Astrocyte (in vitro differentiated cells and primary cell): ENCODE measurements at regions not wholly inside any gene's neighbourhood (a gene's known extent, or its start where the extent isn't known, plus 50 kb on each side); places are given as distances from the start of the nearest gene placed in this dataset.

Experiments
- DNase-seq: peaks from one replicate; pipeline ENCODE4 v3.0.0-alpha.2; 2010; ENCODE audit warnings: low read depth
- FAIRE-seq: peaks from 2 replicates; lab custom pipeline; 2011; peaks lifted over from hg19 to GRCh38; lab: Jason Lieb, UNC
- H2AFZ ChIP-seq: 2 replicates; pipeline ENCODE4 v1.6.0; 2012; ENCODE audit warnings: low read depth, low read length, inconsistent platforms
- H3K27ac ChIP-seq: 2 replicates; pipeline ENCODE4 v1.5.1; 2011; ENCODE audit warnings: low read depth, low read length, inconsistent platforms
- H3K27me3 ChIP-seq: 2 replicates; pipeline ENCODE4 v1.6.0; 2011; ENCODE audit warnings: low read length, inconsistent platforms; ENCODE audit not compliant: insufficient read depth
- H3K36me3 ChIP-seq: 2 replicates; pipeline ENCODE4 v1.5.1; 2011; ENCODE audit warnings: low read length, inconsistent platforms; ENCODE audit not compliant: insufficient read depth
- H3K4me1 ChIP-seq: 2 replicates; pipeline ENCODE4 v1.5.1; 2011; ENCODE audit warnings: low read length, inconsistent platforms; ENCODE audit not compliant: insufficient read depth
- H3K4me2 ChIP-seq: 2 replicates; pipeline ENCODE4 v1.6.0; 2012; ENCODE audit warnings: low read length, inconsistent platforms
- H3K4me3 ChIP-seq: 2 replicates; pipeline ENCODE4 v1.5.1; 2011; ENCODE audit warnings: low read depth, mild to moderate bottlenecking, low read length, inconsistent platforms; ENCODE audit not compliant: insufficient read depth
- H3K79me2 ChIP-seq: 2 replicates; pipeline ENCODE4 v1.6.0; 2012; ENCODE audit warnings: mild to moderate bottlenecking, low read length, inconsistent platforms; ENCODE audit not compliant: insufficient read depth
- H3K9ac ChIP-seq: 2 replicates; pipeline ENCODE4 v1.6.0; 2012; ENCODE audit warnings: mild to moderate bottlenecking, low read length, inconsistent platforms
- H3K9me3 ChIP-seq: 2 replicates; pipeline ENCODE4 v1.5.1; 2012; ENCODE audit warnings: low read depth, mild to moderate bottlenecking, low read length, inconsistent platforms; ENCODE audit not compliant: insufficient read depth
- H4K20me1 ChIP-seq: 2 replicates; pipeline ENCODE4 v1.6.0; 2012; ENCODE audit warnings: low read length, inconsistent platforms; ENCODE audit not compliant: insufficient read depth
- H3K27ac Mint-ChIP-seq: one replicate; pipeline ENCODE4 v1.8.0; 2021; ENCODE audit warnings: mild to moderate bottlenecking, mixed read lengths; ENCODE audit not compliant: unreplicated experiment
- H3K27me3 Mint-ChIP-seq: one replicate; pipeline ENCODE4 v1.8.0; 2021; ENCODE audit warnings: low read depth, mixed read lengths; ENCODE audit not compliant: unreplicated experiment
- H3K36me3 Mint-ChIP-seq: one replicate; pipeline ENCODE4 v1.8.0; 2021; ENCODE audit warnings: low read depth, mixed read lengths; ENCODE audit not compliant: unreplicated experiment
- H3K4me1 Mint-ChIP-seq: one replicate; pipeline ENCODE4 v1.8.0; 2021; ENCODE audit warnings: low read depth, mixed read lengths; ENCODE audit not compliant: unreplicated experiment
- H3K4me3 Mint-ChIP-seq: one replicate; pipeline ENCODE4 v1.8.0; 2021; ENCODE audit warnings: mild to moderate bottlenecking, moderate library complexity, mixed read lengths; ENCODE audit not compliant: unreplicated experiment
- H3K9me3 Mint-ChIP-seq: one replicate; pipeline ENCODE4 v1.8.0; 2021; ENCODE audit warnings: mild to moderate bottlenecking, mixed read lengths; ENCODE audit not compliant: unreplicated experiment
- EZH2 ChIP-seq: IDR thresholded peaks from 2 replicates; pipeline ENCODE4 v1.6.1; 2012; ENCODE audit warnings: mild to moderate bottlenecking, low read length, inconsistent platforms; ENCODE audit not compliant: insufficient read depth
- TF ChIP-seq, protein P1 (sequence below): IDR thresholded peaks from 2 replicates; pipeline ENCODE4 v1.5.1; 2011; ENCODE audit warnings: low read depth, mild to moderate bottlenecking, inconsistent platforms, low read length, moderate library complexity; ENCODE audit not compliant: insufficient read depth

DNA sequence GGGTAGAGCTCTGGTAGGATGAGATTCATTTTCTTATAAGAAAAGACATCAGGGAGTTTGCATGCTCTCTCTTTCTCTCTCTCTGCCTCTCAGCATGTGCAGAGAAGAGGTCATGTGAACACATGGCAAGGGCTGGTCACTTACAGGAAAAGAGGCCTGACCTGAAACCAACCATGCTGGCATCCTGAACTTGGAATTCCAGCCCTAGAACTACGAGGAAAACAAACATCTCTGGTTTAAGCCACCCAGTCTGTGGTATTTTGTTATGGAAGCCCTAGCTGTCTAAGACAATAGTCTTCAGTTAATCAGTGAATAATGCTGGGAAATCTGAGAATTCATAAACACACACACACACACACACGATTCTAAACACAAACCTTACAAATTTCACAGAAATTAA, 1104.2 kb upstream of the LRRN3 start:
- no peaks in the 10 kb centered on the region for H3K9me3 ChIP-seq
- peaks cover 4% of the 10 kb centered on the region for H3K9me3 Mint-ChIP-seq
- no peak overlapping the region for H3K4me3 Mint-ChIP-seq
- H3K9ac ChIP-seq: no peak overlapping the region
- H3K27ac ChIP-seq: no peak overlapping the region
- H3K27ac Mint-ChIP-seq: no peak overlapping the region
- H3K36me3 Mint-ChIP-seq: peaks cover 2% of the 10 kb centered on the region
- H4K20me1 ChIP-seq: no peaks in the 10 kb centered on the region
- TF ChIP-seq, protein P1, sequence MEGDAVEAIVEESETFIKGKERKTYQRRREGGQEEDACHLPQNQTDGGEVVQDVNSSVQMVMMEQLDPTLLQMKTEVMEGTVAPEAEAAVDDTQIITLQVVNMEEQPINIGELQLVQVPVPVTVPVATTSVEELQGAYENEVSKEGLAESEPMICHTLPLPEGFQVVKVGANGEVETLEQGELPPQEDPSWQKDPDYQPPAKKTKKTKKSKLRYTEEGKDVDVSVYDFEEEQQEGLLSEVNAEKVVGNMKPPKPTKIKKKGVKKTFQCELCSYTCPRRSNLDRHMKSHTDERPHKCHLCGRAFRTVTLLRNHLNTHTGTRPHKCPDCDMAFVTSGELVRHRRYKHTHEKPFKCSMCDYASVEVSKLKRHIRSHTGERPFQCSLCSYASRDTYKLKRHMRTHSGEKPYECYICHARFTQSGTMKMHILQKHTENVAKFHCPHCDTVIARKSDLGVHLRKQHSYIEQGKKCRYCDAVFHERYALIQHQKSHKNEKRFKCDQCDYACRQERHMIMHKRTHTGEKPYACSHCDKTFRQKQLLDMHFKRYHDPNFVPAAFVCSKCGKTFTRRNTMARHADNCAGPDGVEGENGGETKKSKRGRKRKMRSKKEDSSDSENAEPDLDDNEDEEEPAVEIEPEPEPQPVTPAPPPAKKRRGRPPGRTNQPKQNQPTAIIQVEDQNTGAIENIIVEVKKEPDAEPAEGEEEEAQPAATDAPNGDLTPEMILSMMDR: no peak
- TF ChIP-seq EZH2: no peak
- no peaks in the 10 kb centered on the region for H3K36me3 ChIP-seq
- H3K27me3 Mint-ChIP-seq: no peaks in the 10 kb centered on the region
- no peak overlapping the region for H3K4me3 ChIP-seq
- DNase-seq (no peak), FAIRE-seq (no peak)
- H3K79me2 ChIP-seq: no peaks in the 10 kb centered on the region
- peaks cover 6% of the 10 kb centered on the region for H3K4me1 Mint-ChIP-seq
- H2AFZ ChIP-seq: no peak overlapping the region
- no peaks in the 10 kb centered on the region for H3K27me3 ChIP-seq
- no peaks in the 10 kb centered on the region for H3K4me1 ChIP-seq
- no peak overlapping the region for H3K4me2 ChIP-seq

DNA sequence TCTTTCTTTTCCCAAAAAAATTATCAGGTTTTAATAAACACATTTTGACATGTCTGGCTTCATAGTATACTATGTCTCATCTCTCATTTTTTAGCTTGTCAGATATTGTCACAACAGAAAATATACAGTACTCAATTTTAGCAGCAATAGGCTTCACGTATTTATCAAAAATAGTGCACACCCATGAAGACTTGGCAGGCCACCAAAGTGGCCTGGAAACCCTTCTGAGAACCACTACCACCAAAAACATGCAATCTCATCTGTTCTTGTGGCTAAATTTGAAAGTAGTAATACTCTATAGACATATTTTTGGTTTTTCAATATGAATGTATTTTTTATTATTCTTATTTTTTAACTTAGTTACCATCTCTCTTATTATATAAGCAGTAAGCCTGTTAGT, 1094.5 kb upstream of the LRRN3 start:
- Histone ChIP-seq H4K20me1 (no peaks in the 10 kb centered on the region), H2AFZ (no peak overlapping the region), H3K36me3 (no peaks in the 10 kb centered on the region), H3K79me2 (no peaks in the 10 kb centered on the region), H3K27ac (no peak overlapping the region), H3K4me2 (no peak overlapping the region), H3K4me3 (no peak overlapping the region), H3K27me3 (no peaks in the 10 kb centered on the region), H3K4me1 (no peaks in the 10 kb centered on the region), H3K9ac (no peak overlapping the region), H3K9me3 (peaks cover 3% of the 10 kb centered on the region)
- Mint-ChIP-seq H3K27me3 (no peaks in the 10 kb centered on the region), H3K4me3 (no peak overlapping the region), H3K9me3 (no peaks in the 10 kb centered on the region), H3K36me3 (no peaks in the 10 kb centered on the region), H3K27ac (no peak overlapping the region), H3K4me1 (no peaks in the 10 kb centered on the region)
- no peak for DNase-seq
- TF ChIP-seq, protein P1: no peak
- no peak for TF ChIP-seq EZH2
- FAIRE-seq: no peak

GRCh38 chr7:109996927-109997326, 1094.0 kb upstream of the LRRN3 start:
- no peaks in the 10 kb centered on the region for H3K4me1 Mint-ChIP-seq
- H3K27ac ChIP-seq: no peak overlapping the region

More at GRCh38 chr7:109996927-109997326, 1094.0 kb upstream of the LRRN3 start:
- TF ChIP-seq, protein P1: no peak
- TF ChIP-seq EZH2: no peak
- H3K4me1 ChIP-seq: no peaks in the 10 kb centered on the region
- Mint-ChIP-seq H3K9me3 (no peaks in the 10 kb centered on the region), H3K4me3 (no peak overlapping the region), H3K36me3 (no peaks in the 10 kb centered on the region), H3K27me3 (no peaks in the 10 kb centered on the region), H3K27ac (no peak overlapping the region)
- peaks cover 3% of the 10 kb centered on the region for H3K9me3 ChIP-seq
- H3K36me3 ChIP-seq: no peaks in the 10 kb centered on the region
- DNase-seq (no peak), FAIRE-seq (no peak)
- no peaks in the 10 kb centered on the region for H3K27me3 ChIP-seq
- no peak overlapping the region for H2AFZ ChIP-seq
- H3K4me3 ChIP-seq: no peak overlapping the region
- no peaks in the 10 kb centered on the region for H4K20me1 ChIP-seq
- H3K9ac ChIP-seq: no peak overlapping the region
- H3K4me2 ChIP-seq: no peak overlapping the region
- H3K79me2 ChIP-seq: no peaks in the 10 kb centered on the region
